HL-60 (cell line): ENCODE measurements at regions not wholly inside any gene's neighbourhood (a gene's known extent, or its start where the extent isn't known, plus 50 kb on each side); places are given as distances from the start of the nearest gene placed in this dataset.

ENCODE experiments used
- CTCF ChIP-seq: IDR thresholded peaks from one replicate; pipeline ENCODE4 v1.5.1; 2011; ENCODE audit warnings: low read length, control low read depth, inconsistent platforms; ENCODE audit not compliant: insufficient read depth
- POLR2AphosphoS5 ChIP-seq: IDR thresholded peaks from 2 replicates; pipeline ENCODE4 v1.6.1; 2012; ENCODE audit warnings: low read depth
- REST ChIP-seq: IDR thresholded peaks from 2 replicates; pipeline ENCODE4 v1.6.1; 2012; ENCODE audit warnings: low read depth; ENCODE audit not compliant: insufficient replicate concordance

DNA sequence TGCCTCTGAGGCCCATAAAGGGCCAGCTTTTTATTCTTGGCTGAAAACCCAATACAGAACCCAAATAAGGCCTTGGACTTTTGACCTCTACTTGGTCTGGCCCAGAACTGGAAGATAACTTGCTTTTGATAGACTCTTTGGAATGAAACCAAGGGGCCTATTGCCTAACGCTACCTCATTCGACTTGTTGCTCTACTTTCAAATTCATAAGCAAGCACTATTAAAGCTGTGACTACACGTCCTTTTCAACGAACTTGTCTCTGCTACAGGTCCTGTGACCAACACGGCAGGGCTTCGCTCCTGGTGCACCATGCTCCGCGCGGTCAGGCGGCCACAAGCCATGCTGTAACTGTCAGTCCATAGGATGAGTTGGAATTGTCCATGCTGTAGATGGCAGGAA lies 385.4 kb downstream of the MFSD1 start:
- TF ChIP-seq POLR2AphosphoS5 (no peak), CTCF (no peak), REST (no peak)
